ENCODE measurements at regions not wholly inside any gene's neighbourhood (a gene's known extent, or its start where the extent isn't known, plus 50 kb on each side); places are given as distances from the start of the nearest gene placed in this dataset.

- Mint-ChIP-seq H3K27ac (no peak overlapping the region), H3K4me1 (peaks cover 19% of the 10 kb centered on the region), H3K27me3 (ENCODE audit: low read depth) (peaks cover 6% of the 10 kb centered on the region), H3K9me3 (peaks cover 5% of the 10 kb centered on the region), H3K36me3 (ENCODE audit: low read depth) (no peaks in the 10 kb centered on the region), H3K4me3 (no peak overlapping the region)
- no peak for TF ChIP-seq CTCF (IDR thresholded peaks at IDR 0.05; ENCODE audit: unreplicated experiment in 3 of 3)
Observed at GRCh38 chr18:22276334-22276713, 106.9 kb downstream of the GATA6 start.

- no peak overlapping the region for H3K4me3 Mint-ChIP-seq
- peaks cover 19% of the 10 kb centered on the region for H3K4me1 Mint-ChIP-seq
- H3K36me3 Mint-ChIP-seq (ENCODE audit: low read depth) = no peaks in the 10 kb centered on the region
- H3K27me3 Mint-ChIP-seq (ENCODE audit: low read depth) = peaks cover 6% of the 10 kb centered on the region
- H3K27ac Mint-ChIP-seq = peak overlapping the region in 1 of 3 experiments; percentile 32
- peaks cover 5% of the 10 kb centered on the region for H3K9me3 Mint-ChIP-seq
- no peak for TF ChIP-seq CTCF (IDR thresholded peaks at IDR 0.05; ENCODE audit: unreplicated experiment in 3 of 3)
Observed at GRCh38 chr18:22275706-22276333, 106.4 kb downstream of the GATA6 start.

- Mint-ChIP-seq H3K4me1 (peaks cover 12% of the 10 kb centered on the region), H3K9me3 (peaks cover 5% of the 10 kb centered on the region), H3K4me3 (no peak overlapping the region), H3K27me3 (ENCODE audit: low read depth) (peaks cover 6% of the 10 kb centered on the region), H3K36me3 (ENCODE audit: low read depth) (no peaks in the 10 kb centered on the region), H3K27ac (peak overlapping the region in 1 of 3 experiments; percentile 70)
- TF ChIP-seq CTCF (IDR thresholded peaks at IDR 0.05; ENCODE audit: unreplicated experiment in 3 of 3) = no peak
Observed at GRCh38 chr18:22273101-22274039, 104.0 kb downstream of the GATA6 start.

- H3K27me3 Mint-ChIP-seq (ENCODE audit: low read depth) = peaks cover 6% of the 10 kb centered on the region
- peaks cover 12% of the 10 kb centered on the region for H3K4me1 Mint-ChIP-seq
- no peak overlapping the region for H3K4me3 Mint-ChIP-seq
- H3K36me3 Mint-ChIP-seq (ENCODE audit: low read depth) = no peaks in the 10 kb centered on the region
- TF ChIP-seq CTCF (IDR thresholded peaks at IDR 0.05; ENCODE audit: unreplicated experiment in 3 of 3) = no peak
- peak overlapping the region in 2 of 3 experiments; percentile 70 to 73 for H3K27ac Mint-ChIP-seq
- peaks cover 5% of the 10 kb centered on the region for H3K9me3 Mint-ChIP-seq
Observed at GRCh38 chr18:22272242-22272641, 102.9 kb downstream of the GATA6 start.

GRCh38 chr18:22271030-22271429 lies 101.6 kb downstream of the GATA6 start:
- no peak for TF ChIP-seq CTCF (IDR thresholded peaks at IDR 0.05; ENCODE audit: unreplicated experiment in 3 of 3)
- Mint-ChIP-seq H3K36me3 (ENCODE audit: low read depth) (no peaks in the 10 kb centered on the region), H3K27me3 (ENCODE audit: low read depth) (peaks cover 6% of the 10 kb centered on the region), H3K27ac (no peak overlapping the region), H3K9me3 (peaks cover 5% of the 10 kb centered on the region), H3K4me1 (peaks cover 12% of the 10 kb centered on the region), H3K4me3 (no peak overlapping the region)
